Gastrocnemius medialis (tissue), 4 donors: ENCODE measurements at regions not wholly inside any gene's neighbourhood (a gene's known extent, or its start where the extent isn't known, plus 50 kb on each side); places are given as distances from the start of the nearest gene placed in this dataset.

Source experiments
- ATAC-seq, 2 donors: fragments of 150-250 bp; one replicate each; pipeline ENCODE4 v1.9.1; 2016
- DNase-seq, 2 donors: peaks; one replicate each; pipeline ENCODE4 v3.0.0-alpha.2; 2019
- H3K27ac ChIP-seq, 4 donors: fragments of 200-600 bp; sonication (generic); 1 replicate in 1 of 4; 2 replicates in 3 of 4; pipeline ENCODE4 v1.5.1; 2016 to 2018; ENCODE audit warnings: mild to moderate bottlenecking in 2 of 4, moderate library complexity in 1 of 4
- H3K27me3 ChIP-seq, 3 donors: fragments of 200-600 bp; sonication (generic) in 2 of 3; 1 replicate in 1 of 3; 2 replicates in 2 of 3; pipeline versions ENCODE4 v1.5.1 to v1.6.0; 2016 to 2019; ENCODE audit warnings: mild to moderate bottlenecking in 1 of 3, moderate library complexity in 1 of 3
- H3K36me3 ChIP-seq, 2 donors: fragments of 200-600 bp; sonication (generic) in 1 of 2; one replicate each; pipeline ENCODE4 v1.5.1; 2017 to 2018
- H3K4me1 ChIP-seq, 2 donors: fragments of 200-600 bp; sonication (generic) in 1 of 2; one replicate each; pipeline ENCODE4 v1.5.1; 2016 to 2017; ENCODE audit warnings: mild to moderate bottlenecking in 2 of 2
- H3K4me3 ChIP-seq, 4 donors: fragments of 200-600 bp; sonication (generic) in 3 of 4; 1 replicate in 1 of 4; 2 replicates in 3 of 4; pipeline ENCODE4 v1.5.1; 2016 to 2019; ENCODE audit warnings: mild to moderate bottlenecking in 2 of 4
- H3K9me3 ChIP-seq, 3 donors: fragments of 200-600 bp; sonication (generic) in 2 of 3; 1 replicate in 1 of 3; 2 replicates in 2 of 3; pipeline ENCODE4 v1.5.1; 2016 to 2019
- CTCF ChIP-seq, 5 experiments: fragments of 450-650 bp in 3 of 5; fragments of 200-600 bp in 2 of 5; sonication (generic) in 2 of 5; IDR thresholded peaks in 4 of 5; conservative IDR thresholded peaks in 1 of 5; 1 replicate in 4 of 5; 2 replicates in 1 of 5; pipeline ENCODE4 v1.5.1; 2016 to 2019; ENCODE audit warnings: antibody characterized with exemption in 5 of 5, mild to moderate bottlenecking in 3 of 5, moderate library complexity in 3 of 5
- POLR2A ChIP-seq, 2 donors: fragments of 450-650 bp; IDR thresholded peaks; one replicate each; pipeline ENCODE4 v1.6.1; 2017; ENCODE audit warnings: antibody characterized with exemption in 2 of 2, mild to moderate bottlenecking in 2 of 2, moderate library complexity in 2 of 2
- in situ Hi-C, 4 donors: fragments of 200-750 bp; cut with MboI; loops; one replicate each; pipeline versions ENCODE4 v1.15.0 to v1.8.0; 2017; ENCODE audit warnings: low sequenced_read_pairs in 4 of 4
- intact Hi-C: fragments of 100-400 bp; cut with DNase I; formaldehyde crosslinking; loops from one replicate; pipeline ENCODE4 v1.15.1; 2023; ENCODE audit warnings: low total_unique reads

GRCh38 chr1:224500796-224501195, 66.2 kb upstream of the WDR26 start:
- H3K36me3 ChIP-seq, result no peaks in the 10 kb centered on the region
- no peak overlapping the region for H3K27ac ChIP-seq
- H3K27me3 ChIP-seq, result no peaks in the 10 kb centered on the region
- in situ Hi-C loops (no loop called here), intact Hi-C loops (loop anchor here (5.0 to 10.0 kb wide), 3 partner anchors 68 to 244 kb away; partner anchors contain the start of genes CNIH3 and WDR26)
- no peak for TF ChIP-seq CTCF (IDR thresholded peaks at IDR 0.05 in 4 of 5, conservative IDR thresholded peaks at IDR 0.05 in 1 of 5)
- no peak for TF ChIP-seq POLR2A (IDR thresholded peaks at IDR 0.05)
- no peak overlapping the region for H3K4me3 ChIP-seq
- no peaks in the 10 kb centered on the region for H3K9me3 ChIP-seq
- no peak for ATAC-seq
- H3K4me1 ChIP-seq, result peaks cover 38 to 46% of the 10 kb centered on the region in 2 donors
- no peak for DNase-seq

- Histone ChIP-seq H3K36me3 (no peaks in the 10 kb centered on the region), H3K9me3 (no peaks in the 10 kb centered on the region), H3K4me1 (peaks cover 47 to 56% of the 10 kb centered on the region in 2 donors), H3K4me3 (no peak overlapping the region), H3K27ac (peak overlapping the region in 2 of 4 donors; percentile 82 to 86), H3K27me3 (no peaks in the 10 kb centered on the region)
- ATAC-seq, result no peak
- intact Hi-C loops (loop anchor here (5.0 to 10.0 kb wide), 3 partner anchors 70 to 243 kb away; partner anchors contain the start of genes CNIH3 and WDR26), in situ Hi-C loops (no loop called here)
- DNase-seq, result no peak
- TF ChIP-seq CTCF (IDR thresholded peaks at IDR 0.05 in 4 of 5, conservative IDR thresholded peaks at IDR 0.05 in 1 of 5), result no peak
- TF ChIP-seq POLR2A (IDR thresholded peaks at IDR 0.05), result no peak
These were observed 67.2 kb upstream of the WDR26 start for GRCh38 chr1:224501836-224502235.

DNA sequence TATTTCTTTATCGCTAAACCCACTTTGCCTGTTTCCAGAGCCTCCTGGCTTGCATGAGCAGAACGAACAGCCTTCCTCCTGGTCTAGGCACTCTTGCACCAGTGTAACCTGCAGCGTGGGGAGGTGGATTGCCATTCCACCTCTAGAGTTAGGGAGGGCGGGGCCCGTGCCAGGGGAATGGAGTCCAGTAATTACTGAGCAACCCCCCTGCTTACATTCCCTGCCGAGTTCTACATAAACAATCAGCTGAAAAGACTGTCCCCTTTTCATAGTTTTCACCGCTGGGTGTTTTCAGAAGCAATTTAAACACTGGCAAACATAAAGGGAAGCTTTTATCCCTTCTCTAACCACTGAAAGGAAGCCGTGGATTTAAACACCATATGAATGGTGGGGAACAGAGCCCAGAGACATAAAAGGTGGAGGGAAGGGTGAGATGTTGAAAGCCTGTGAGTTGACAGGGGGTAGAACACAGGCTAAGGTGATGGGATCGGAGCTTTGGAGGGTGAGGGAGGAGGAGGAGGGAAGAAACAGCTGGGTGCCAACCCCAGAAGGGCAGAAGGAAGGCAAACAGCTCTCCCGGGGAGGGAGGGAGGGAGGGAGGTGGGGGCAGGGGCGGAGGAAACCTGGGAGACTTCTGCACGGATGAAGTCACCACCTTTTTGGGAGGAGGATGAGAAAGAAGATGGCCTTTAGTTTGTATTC, 68.0 kb upstream of the WDR26 start:
- TF ChIP-seq POLR2A (IDR thresholded peaks at IDR 0.05) (no peak), CTCF (IDR thresholded peaks at IDR 0.05 in 4 of 5, conservative IDR thresholded peaks at IDR 0.05 in 1 of 5) (no peak)
- Histone ChIP-seq H3K36me3 (no peaks in the 10 kb centered on the region), H3K9me3 (no peaks in the 10 kb centered on the region), H3K27ac (peak overlapping the region; percentile 79 to 86 (median 82)), H3K4me3 (no peak overlapping the region), H3K27me3 (no peaks in the 10 kb centered on the region), H3K4me1 (peaks cover 47 to 59% of the 10 kb centered on the region in 2 donors)
- in situ Hi-C loops, result no loop called here
- ATAC-seq (no peak), DNase-seq (no peak)
- intact Hi-C loops, result loop anchor here (5.0 to 10.0 kb wide), 3 partner anchors 70 to 242 kb away; partner anchors contain the start of genes CNIH3 and WDR26

DNA sequence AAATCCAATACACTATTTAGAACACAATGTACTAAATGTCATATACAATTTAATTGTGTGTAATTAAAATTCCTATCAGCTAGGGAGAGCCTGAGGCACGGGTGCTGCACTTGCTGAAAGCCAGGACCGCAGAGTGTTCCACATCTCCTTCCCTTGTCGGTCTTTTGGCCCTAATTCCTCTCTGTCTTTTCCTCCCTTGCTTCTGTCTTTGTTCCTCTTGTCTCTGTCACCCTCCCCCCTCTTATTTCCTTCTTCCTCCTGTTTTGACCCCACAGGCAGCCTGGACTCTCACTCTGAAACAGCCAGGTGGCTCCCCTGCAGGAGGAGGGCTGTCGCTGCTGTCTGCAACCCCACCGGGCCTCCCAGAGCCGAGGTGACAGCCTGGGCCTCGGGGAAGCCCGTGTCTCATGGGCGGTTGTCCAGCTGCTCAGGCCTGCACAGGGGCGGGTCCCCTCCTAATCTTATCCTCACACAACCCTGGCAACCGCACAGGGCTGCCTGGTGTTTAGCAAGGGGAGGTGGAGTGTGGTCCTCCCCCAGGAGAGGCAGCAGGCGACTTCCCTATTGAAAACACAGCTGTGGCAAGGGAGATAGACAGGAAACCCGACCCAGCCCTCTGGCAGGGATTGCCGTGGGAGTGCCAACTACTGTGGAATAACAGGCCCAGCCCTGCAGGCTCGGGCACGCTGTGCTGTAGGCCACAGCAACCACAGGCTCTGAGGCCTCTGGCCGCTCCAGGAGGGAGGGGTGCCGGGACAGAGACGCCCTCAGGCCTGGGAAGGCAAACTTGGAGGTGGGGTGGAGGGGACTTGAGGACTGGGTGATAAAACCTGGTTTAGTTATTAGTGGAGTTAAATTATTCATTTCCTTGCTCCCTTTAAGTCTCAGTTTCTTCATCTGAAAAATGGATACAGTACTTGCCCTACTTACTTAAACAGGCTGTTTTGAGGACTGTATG, 68.8 kb upstream of the WDR26 start:
- H3K4me1 ChIP-seq, result peaks cover 47 to 55% of the 10 kb centered on the region in 2 donors
- H3K4me3 ChIP-seq, result peak overlapping the region in 3 of 4 donors; percentile 8 to 18 (median 15)
- TF ChIP-seq POLR2A (IDR thresholded peaks at IDR 0.05) (peak in 1 of 2 donors; percentile 39), CTCF (IDR thresholded peaks at IDR 0.05 in 4 of 5, conservative IDR thresholded peaks at IDR 0.05 in 1 of 5) (peak in 4 of 5 experiments; percentile 6 to 51 (median 28))
- in situ Hi-C loops, result no loop called here
- H3K27ac ChIP-seq, result peak overlapping the region; percentile 79 to 86 (median 82)
- no peaks in the 10 kb centered on the region for H3K9me3 ChIP-seq
- no peaks in the 10 kb centered on the region for H3K36me3 ChIP-seq
- ATAC-seq, result peak; percentile 94
- no peaks in the 10 kb centered on the region for H3K27me3 ChIP-seq
- DNase-seq, result peak; percentile 90 to 96
- intact Hi-C loops, result loop anchor here (5.0 to 10.0 kb wide), 3 partner anchors 71 to 241 kb away; partner anchors contain the start of genes CNIH3 and WDR26
